OCI-LY7 (cell line): ENCODE measurements at regions not wholly inside any gene's neighbourhood (a gene's known extent, or its start where the extent isn't known, plus 50 kb on each side); places are given as distances from the start of the nearest gene placed in this dataset.

Experiments
- BruUV-seq: library from RNA; stranded (reverse); fragments of 400-500 nt; replicated peaks from 2 replicates; lab custom pipeline; 2021; lab: Mats Ljungman, UMichigan
- CTCF ChIA-PET: fragments of 300-600 bp; sonication (Branson Sonifier 250); formaldehyde crosslinking; loops from one replicate; lab custom pipeline; 2022; ENCODE audit warnings: antibody characterized with exemption; ENCODE audit not compliant: unreplicated experiment; lab: Charles Lee
- POLR2A ChIA-PET: fragments of 300-600 bp; sonication (Branson Sonifier 250); formaldehyde crosslinking; loops from one replicate; lab custom pipeline; 2022; ENCODE audit warnings: antibody characterized with exemption; lab: Charles Lee
- DNase-seq: peaks from one replicate; pipeline ENCODE4 v3.0.0-alpha.2; 2015; ENCODE audit warnings: low spot score
- H2AFZ ChIP-seq: fragments of 200-600 bp; sonication (generic), shearing (Covaris generic); 2 replicates; pipeline ENCODE4 v1.6.1; 2014; ENCODE audit warnings: mild to moderate bottlenecking, antibody characterized with exemption, low read length, moderate library complexity
- H3K27ac ChIP-seq: fragments of 200-600 bp; sonication (generic); 2 replicates; pipeline ENCODE4 v1.5.1; 2014; ENCODE audit warnings: mixed run types, low read depth, mild to moderate bottlenecking, moderate library complexity, low read length, inconsistent platforms; ENCODE audit not compliant: poor library complexity, severe bottlenecking
- H3K36me3 ChIP-seq: fragments of 200-600 bp; sonication (generic); 2 replicates; pipeline ENCODE4 v1.6.1; 2014; ENCODE audit warnings: mild to moderate bottlenecking, antibody characterized with exemption, low read length, moderate library complexity, mixed read lengths; ENCODE audit not compliant: insufficient read depth
- H3K4me1 ChIP-seq: fragments of 200-600 bp; sonication (generic); 2 replicates; pipeline ENCODE4 v1.5.1; 2014; ENCODE audit warnings: mild to moderate bottlenecking, low read length; ENCODE audit not compliant: insufficient read depth, poor library complexity, severe bottlenecking
- H3K4me2 ChIP-seq: fragments of 200-600 bp; sonication (generic); 2 replicates; pipeline ENCODE4 v1.6.1; 2014; ENCODE audit warnings: mild to moderate bottlenecking, low read length
- H3K4me3 ChIP-seq: fragments of 200-600 bp; sonication (generic); 2 replicates; pipeline ENCODE4 v1.5.1; 2014; ENCODE audit warnings: mild to moderate bottlenecking, low read depth, low read length; ENCODE audit not compliant: poor library complexity, severe bottlenecking
- H3K79me2 ChIP-seq: fragments of 200-600 bp; sonication (generic); 2 replicates; pipeline ENCODE4 v1.6.1; 2016; ENCODE audit warnings: low read depth, mild to moderate bottlenecking, low read length, moderate library complexity, mixed read lengths; ENCODE audit not compliant: insufficient read depth
- H3K9me2 ChIP-seq: fragments of 200-600 bp; sonication (generic); 2 replicates; pipeline ENCODE4 v1.6.1; 2016; ENCODE audit warnings: mild to moderate bottlenecking, low read length, mixed read lengths; ENCODE audit not compliant: insufficient read depth
- H3K9me3 ChIP-seq: fragments of 200-600 bp; sonication (generic); 2 replicates; pipeline ENCODE4 v1.6.1; 2014; ENCODE audit warnings: mild to moderate bottlenecking, mixed run types, low read length, mixed read lengths
- H4K20me1 ChIP-seq: fragments of 200-600 bp; sonication (generic); 2 replicates; pipeline ENCODE4 v1.6.1; 2014; ENCODE audit warnings: mild to moderate bottlenecking, antibody characterized with exemption, low read length, moderate library complexity, mixed read lengths; ENCODE audit not compliant: insufficient read depth
- EZH2phosphoT487 ChIP-seq: fragments of 200-600 bp; sonication (generic); IDR thresholded peaks from 2 replicates; pipeline ENCODE4 v1.6.1; 2018; ENCODE audit warnings: low read depth, borderline replicate concordance, mild to moderate bottlenecking, mixed run types, antibody characterized with exemption, low read length, moderate library complexity, mixed read lengths
- intact Hi-C: fragments of 100-400 bp; cut with micrococcal nuclease; formaldehyde crosslinking; loops from one replicate; pipeline ENCODE4 v1.10.0; 2022; ENCODE audit not compliant: unreplicated experiment
- TF ChIP-seq, protein P1 (sequence below): fragments of 200-600 bp; sonication (generic); conservative IDR thresholded peaks from 2 replicates; pipeline ENCODE4 v1.5.1; 2014; ENCODE audit warnings: mild to moderate bottlenecking, antibody characterized with exemption, low read length, moderate library complexity, mixed read lengths

DNA sequence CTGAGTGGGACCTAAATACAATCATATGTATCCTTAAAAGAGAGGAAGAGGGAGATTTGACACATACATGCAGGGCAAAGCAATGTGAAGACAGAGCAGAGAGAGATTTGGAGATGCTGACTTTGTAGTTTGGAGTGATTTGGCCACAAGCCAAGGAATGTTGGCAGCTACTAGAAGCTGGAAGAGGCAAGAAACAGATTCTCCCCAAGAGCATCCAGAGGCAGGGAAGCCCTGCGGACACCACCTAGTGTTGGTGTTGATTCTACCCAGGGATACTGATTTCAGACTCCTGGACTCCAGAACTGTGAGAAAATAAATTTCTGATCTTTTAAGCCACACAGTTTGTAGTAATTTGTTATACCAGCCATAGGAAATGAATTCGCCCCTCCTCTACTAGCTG is 64.9 kb upstream of the OSMR start:
- TF ChIP-seq EZH2phosphoT487 = no peak
- TF ChIP-seq, protein P1, sequence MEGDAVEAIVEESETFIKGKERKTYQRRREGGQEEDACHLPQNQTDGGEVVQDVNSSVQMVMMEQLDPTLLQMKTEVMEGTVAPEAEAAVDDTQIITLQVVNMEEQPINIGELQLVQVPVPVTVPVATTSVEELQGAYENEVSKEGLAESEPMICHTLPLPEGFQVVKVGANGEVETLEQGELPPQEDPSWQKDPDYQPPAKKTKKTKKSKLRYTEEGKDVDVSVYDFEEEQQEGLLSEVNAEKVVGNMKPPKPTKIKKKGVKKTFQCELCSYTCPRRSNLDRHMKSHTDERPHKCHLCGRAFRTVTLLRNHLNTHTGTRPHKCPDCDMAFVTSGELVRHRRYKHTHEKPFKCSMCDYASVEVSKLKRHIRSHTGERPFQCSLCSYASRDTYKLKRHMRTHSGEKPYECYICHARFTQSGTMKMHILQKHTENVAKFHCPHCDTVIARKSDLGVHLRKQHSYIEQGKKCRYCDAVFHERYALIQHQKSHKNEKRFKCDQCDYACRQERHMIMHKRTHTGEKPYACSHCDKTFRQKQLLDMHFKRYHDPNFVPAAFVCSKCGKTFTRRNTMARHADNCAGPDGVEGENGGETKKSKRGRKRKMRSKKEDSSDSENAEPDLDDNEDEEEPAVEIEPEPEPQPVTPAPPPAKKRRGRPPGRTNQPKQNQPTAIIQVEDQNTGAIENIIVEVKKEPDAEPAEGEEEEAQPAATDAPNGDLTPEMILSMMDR = no peak
- Histone ChIP-seq H3K36me3 (no peaks in the 10 kb centered on the region), H3K79me2 (no peaks in the 10 kb centered on the region), H4K20me1 (no peaks in the 10 kb centered on the region), H3K9me2 (no peaks in the 10 kb centered on the region), H2AFZ (no peak overlapping the region), H3K9me3 (no peaks in the 10 kb centered on the region), H3K4me1 (no peaks in the 10 kb centered on the region), H3K4me2 (no peak overlapping the region), H3K27ac (no peak overlapping the region), H3K4me3 (no peak overlapping the region)
- no peak for DNase-seq
- ChIA-PET POLR2A (interaction anchor here (0.6 kb wide), 1 partner anchor 167 kb away, joined by 3 read pairs; no protein-coding TSS in a partner anchor), CTCF (no interaction called here)
- intact Hi-C loops = no loop called here
- no TSS peak for BruUV-seq

DNA sequence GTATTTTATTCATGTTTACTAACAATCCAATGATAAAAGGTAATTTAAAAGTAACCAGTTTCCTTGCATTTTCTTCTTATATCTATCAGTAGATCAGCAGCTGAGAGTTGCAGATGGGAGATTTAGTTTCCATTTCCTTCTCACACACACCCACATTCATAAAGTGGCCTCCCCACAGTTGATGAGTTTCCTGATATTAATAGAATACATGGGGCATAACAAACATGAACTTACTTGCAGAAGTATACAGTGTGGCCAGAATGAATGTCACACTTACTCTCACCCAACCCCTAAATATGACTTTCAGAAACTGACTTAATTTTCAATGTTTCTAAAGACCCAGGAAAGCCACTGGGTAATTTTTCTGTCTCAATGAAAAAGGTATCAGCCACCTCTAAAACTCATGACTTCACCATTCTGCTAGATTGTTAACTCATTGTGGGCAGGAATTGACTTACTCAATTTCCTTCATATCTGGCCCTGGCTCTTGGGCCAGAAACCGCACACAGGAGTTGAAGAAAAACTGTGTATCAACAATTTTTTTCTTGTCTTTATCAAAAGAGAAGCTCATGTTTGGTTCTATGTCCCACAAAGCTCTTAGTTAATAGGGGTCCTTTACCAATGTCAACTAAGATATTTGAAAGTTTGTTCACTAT is 63.5 kb upstream of the OSMR start:
- no peaks in the 10 kb centered on the region for H3K36me3 ChIP-seq
- no peaks in the 10 kb centered on the region for H4K20me1 ChIP-seq
- no peaks in the 10 kb centered on the region for H3K79me2 ChIP-seq
- no peak overlapping the region for H3K4me2 ChIP-seq
- BruUV-seq = no TSS peak
- DNase-seq = no peak
- no peak overlapping the region for H3K4me3 ChIP-seq
- ChIA-PET POLR2A (interaction anchor here (0.6 to 0.7 kb wide), 2 partner anchors 180 to 313 kb away, joined by 3 read pairs; no protein-coding TSS in a partner anchor), CTCF (no interaction called here)
- TF ChIP-seq, protein P1 = no peak
- TF ChIP-seq EZH2phosphoT487 = no peak
- no peak overlapping the region for H2AFZ ChIP-seq
- no peaks in the 10 kb centered on the region for H3K9me2 ChIP-seq
- no peaks in the 10 kb centered on the region for H3K4me1 ChIP-seq
- intact Hi-C loops = no loop called here
- H3K9me3 ChIP-seq = no peaks in the 10 kb centered on the region
- H3K27ac ChIP-seq = no peak overlapping the region

DNA sequence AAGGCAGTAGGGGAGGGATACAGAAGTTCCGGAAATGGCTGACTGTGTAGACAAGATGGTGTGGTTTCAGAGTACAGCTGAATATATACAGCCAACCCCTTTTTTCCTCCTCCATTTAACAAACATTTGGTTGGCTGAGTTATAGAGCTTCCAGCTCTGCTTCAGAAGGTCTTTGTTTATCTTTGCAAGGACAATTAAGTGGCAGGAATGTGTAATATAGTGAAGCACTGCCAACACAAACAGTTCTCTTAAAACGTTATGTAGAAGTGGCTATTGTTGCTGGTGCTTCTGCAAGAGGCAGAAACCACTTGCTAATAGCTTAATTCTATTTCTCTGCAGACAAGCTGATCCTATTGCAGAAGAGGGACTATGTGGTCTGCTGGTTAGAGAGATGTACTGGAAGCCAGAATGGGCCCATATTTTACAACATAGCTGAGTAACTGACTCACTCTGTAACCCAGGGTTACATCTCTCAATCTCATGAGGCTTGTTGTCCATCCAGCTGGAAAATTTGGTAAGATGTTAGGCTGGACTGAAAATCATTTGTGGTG is 62.7 kb upstream of the OSMR start:
- H3K9me2 ChIP-seq = no peaks in the 10 kb centered on the region
- no peaks in the 10 kb centered on the region for H3K4me1 ChIP-seq
- BruUV-seq = no TSS peak
- ChIA-PET CTCF (no interaction called here), POLR2A (interaction anchor here (0.6 kb wide), 1 partner anchor 179 kb away, joined by 3 read pairs; no protein-coding TSS in a partner anchor)
- H3K79me2 ChIP-seq = no peaks in the 10 kb centered on the region
- H3K27ac ChIP-seq = no peak overlapping the region
- H3K4me3 ChIP-seq = no peak overlapping the region
- intact Hi-C loops = no loop called here
- H4K20me1 ChIP-seq = no peaks in the 10 kb centered on the region
- DNase-seq = no peak
- no peaks in the 10 kb centered on the region for H3K9me3 ChIP-seq
- H3K36me3 ChIP-seq = no peaks in the 10 kb centered on the region
- TF ChIP-seq, protein P1 = no peak
- no peak for TF ChIP-seq EZH2phosphoT487
- no peak overlapping the region for H3K4me2 ChIP-seq
- H2AFZ ChIP-seq = no peak overlapping the region
